Thyroid gland (tissue), 4 donors: ENCODE measurements at regions not wholly inside any gene's neighbourhood (a gene's known extent, or its start where the extent isn't known, plus 50 kb on each side); places are given as distances from the start of the nearest gene placed in this dataset.

ENCODE experiments used
- CTCF ChIP-seq, 6 experiments: fragments of 200-600 bp in 3 of 6; fragments of 450-650 bp in 3 of 6; sonication (generic) in 3 of 6; IDR thresholded peaks; one replicate each; pipeline ENCODE4 v1.5.1; 2016 to 2019; ENCODE audit warnings: antibody characterized with exemption in 6 of 6, mild to moderate bottlenecking in 2 of 6, inconsistent platforms in 1 of 6, moderate library complexity in 1 of 6
- POLR2A ChIP-seq, 2 donors: fragments of 450-650 bp; IDR thresholded peaks; one replicate each; pipeline ENCODE4 v1.6.1; 2017; ENCODE audit warnings: antibody characterized with exemption in 2 of 2, mild to moderate bottlenecking in 2 of 2, moderate library complexity in 1 of 2

- TF ChIP-seq CTCF (IDR thresholded peaks at IDR 0.05) (no peak), POLR2A (IDR thresholded peaks at IDR 0.05) (no peak)
Measured at GRCh38 chr3:127084401-127084990, 101.6 kb downstream of the PLXNA1 start.
